Body of pancreas (tissue), 4 donors: ENCODE measurements at regions not wholly inside any gene's neighbourhood (a gene's known extent, or its start where the extent isn't known, plus 50 kb on each side); places are given as distances from the start of the nearest gene placed in this dataset.

Experiments
- CTCF ChIP-seq, 7 experiments: fragments of 450-650 bp in 4 of 7; fragments of 200-600 bp in 3 of 7; sonication (generic) in 3 of 7; IDR thresholded peaks; one replicate each; pipeline ENCODE4 v1.5.1; 2016 to 2019; ENCODE audit warnings: antibody characterized with exemption in 7 of 7
- POLR2A ChIP-seq, 3 donors: fragments of 450-650 bp; IDR thresholded peaks; one replicate each; pipeline ENCODE4 v1.6.1; 2016; ENCODE audit warnings: antibody characterized with exemption in 3 of 3, mild to moderate bottlenecking in 2 of 3

GRCh38 chr20:6588296-6588695, 179.2 kb upstream of the BMP2 start:
- TF ChIP-seq CTCF (IDR thresholded peaks at IDR 0.05) (no peak), POLR2A (IDR thresholded peaks at IDR 0.05) (no peak)
